ENCODE measurements at regions not wholly inside any gene's neighbourhood (a gene's known extent, or its start where the extent isn't known, plus 50 kb on each side); places are given as distances from the start of the nearest gene placed in this dataset.
"Not testable (repeated sequence)": the region's sequence is repeated elsewhere in the genome, so short reads cannot be mapped to it uniquely, and the experiment has no call there.

DNA sequence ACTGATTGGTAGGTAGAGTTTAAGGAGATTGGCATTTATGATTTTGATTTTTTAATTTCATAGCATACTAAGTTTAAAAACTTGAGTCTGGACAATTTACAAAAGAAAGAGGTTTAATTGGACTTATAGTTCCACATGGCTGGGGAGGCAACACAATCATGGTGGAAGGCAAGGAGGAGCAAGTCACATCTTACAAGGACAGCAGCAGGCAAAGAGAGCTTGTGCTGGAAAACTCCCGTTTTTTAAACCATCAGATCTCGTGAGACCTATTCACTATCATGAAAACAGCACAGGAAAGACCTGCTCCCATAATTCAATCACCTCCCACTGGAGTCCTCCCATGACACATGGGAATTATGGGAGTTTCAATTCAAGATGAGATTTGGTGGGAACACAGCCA is 630.9 kb upstream of the NR2F2 start:
- no peak for DNase-seq (ENCODE audit: insufficient read length, low spot score)
- no peak for TF ChIP-seq POLR2A (IDR thresholded peaks at IDR 0.05; ENCODE audit: low read depth, low read length)
- FAIRE-seq, result no peak

DNA sequence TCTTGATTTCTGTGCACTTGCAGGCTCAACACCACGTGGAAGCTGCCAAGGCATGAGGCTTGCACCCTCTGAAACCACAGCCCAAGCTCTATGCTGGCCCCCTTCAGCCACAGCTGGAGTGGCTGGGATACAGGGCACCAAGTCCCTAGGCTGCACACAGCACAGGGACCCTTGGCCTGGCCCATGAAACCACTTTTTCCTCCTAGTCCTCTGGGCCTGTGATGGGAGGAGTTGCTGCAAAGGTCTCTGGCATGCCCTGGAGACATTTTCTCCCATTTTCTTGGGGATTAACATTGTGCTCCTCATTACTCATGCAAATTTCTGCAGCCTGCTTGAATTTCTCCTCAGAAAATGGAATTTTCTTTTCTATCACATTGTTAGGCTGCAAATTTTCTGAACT is 629.8 kb upstream of the NR2F2 start:
- FAIRE-seq; DNase-seq (ENCODE audit: insufficient read length, low spot score): not testable (repeated sequence)

DNA sequence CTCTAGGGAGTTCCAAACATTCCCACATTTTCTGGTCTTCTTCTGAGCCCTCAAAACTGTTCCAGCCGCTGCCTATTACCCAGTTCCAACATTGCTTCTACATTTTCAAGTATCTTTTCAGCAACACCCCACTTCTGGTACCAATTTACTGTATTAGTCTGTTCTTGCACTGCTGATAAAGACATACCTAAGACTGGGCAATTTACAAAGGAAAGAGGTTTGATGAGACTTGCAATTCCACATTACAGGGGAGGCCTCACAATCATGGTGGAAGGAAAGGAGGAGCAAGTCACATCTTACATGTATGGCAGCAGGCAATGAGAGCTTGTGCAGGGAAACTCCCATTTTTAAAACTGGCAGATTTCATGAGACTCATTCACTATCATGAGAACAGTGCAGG is 629.1 kb upstream of the NR2F2 start:
- FAIRE-seq, result no peak
- no peak for DNase-seq (ENCODE audit: insufficient read length, low spot score)
- TF ChIP-seq POLR2A (IDR thresholded peaks at IDR 0.05; ENCODE audit: low read depth, low read length), result no peak

DNA sequence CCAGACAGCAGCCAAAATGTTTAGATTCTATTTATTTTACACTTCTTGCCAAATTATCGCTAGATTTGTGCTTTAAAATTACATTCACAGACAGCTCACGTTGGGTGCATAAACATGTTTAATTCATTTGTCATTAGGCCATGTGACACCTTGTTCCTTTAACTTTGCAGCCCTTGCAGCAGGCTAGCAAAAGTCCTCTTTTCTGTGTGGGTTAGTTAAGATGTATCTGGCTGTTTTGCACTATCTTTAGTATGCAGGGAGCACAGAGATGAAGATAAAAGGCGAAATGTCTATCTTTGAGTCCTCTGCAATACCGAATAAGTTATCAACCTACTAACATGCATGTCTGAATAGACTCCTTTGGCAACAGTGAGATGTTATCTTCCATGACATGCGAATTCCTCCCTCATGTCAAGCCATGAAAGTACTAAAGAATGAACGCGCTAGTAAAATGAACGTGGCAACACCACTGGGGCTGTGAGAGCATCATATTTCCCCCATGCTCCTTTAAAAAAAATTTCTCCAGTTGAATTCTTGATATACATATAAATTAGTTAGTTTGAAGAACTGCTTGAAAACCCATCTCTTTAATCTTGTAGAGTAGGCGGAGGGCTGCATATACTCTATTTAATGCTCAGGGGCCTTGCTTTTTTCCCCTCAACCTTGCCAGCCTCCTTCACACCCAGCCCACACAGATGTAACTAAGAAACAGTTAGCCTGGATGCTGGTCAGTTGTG is 620.4 kb upstream of the NR2F2 start:
- FAIRE-seq (no peak), DNase-seq (ENCODE audit: insufficient read length, low spot score) (no peak)
- TF ChIP-seq POLR2A (IDR thresholded peaks at IDR 0.05; ENCODE audit: low read depth, low read length), result no peak

DNA sequence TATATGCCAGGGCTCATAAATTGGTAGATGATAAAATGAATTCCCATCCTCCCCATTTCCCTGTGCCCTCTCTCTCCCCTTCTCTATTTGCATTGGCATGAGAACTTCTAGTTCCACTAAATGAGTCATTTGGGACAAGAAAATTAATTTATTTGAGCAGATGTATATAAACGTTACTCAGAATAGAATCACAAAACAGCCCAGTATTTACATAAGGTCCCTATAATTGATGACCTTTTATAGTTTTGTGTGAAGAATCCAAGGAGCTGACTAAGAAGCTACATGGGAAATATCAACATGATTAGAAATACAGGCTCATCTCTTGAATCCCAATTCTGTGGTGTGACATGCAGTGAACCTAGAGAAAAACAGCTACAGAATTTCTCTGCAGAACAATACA is 617.7 kb upstream of the NR2F2 start:
- no peak for DNase-seq (ENCODE audit: insufficient read length, low spot score)
- FAIRE-seq, result no peak
- TF ChIP-seq POLR2A (IDR thresholded peaks at IDR 0.05; ENCODE audit: low read depth, low read length), result no peak

DNA sequence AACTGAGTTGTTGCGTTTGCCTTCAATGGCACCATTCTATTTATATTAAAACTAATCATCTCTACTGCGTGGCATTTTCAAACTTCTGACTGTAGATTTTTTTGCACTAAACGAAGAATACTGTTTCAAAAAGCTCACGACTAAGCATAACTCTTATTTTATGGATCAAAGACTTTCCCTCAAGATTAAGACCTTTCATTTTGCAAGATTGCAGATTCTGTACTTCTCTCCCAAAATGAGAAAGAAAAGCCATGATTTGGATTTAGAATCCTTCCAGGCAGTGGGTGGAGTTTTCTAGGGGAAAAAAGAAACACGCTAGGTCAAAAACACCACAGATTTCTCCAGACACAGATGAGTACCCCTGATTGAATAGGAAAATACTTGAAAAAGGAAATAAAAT is 617.2 kb upstream of the NR2F2 start:
- TF ChIP-seq POLR2A (IDR thresholded peaks at IDR 0.05; ENCODE audit: low read depth, low read length), result no peak
- FAIRE-seq (no peak), DNase-seq (ENCODE audit: insufficient read length, low spot score) (no peak)

DNA sequence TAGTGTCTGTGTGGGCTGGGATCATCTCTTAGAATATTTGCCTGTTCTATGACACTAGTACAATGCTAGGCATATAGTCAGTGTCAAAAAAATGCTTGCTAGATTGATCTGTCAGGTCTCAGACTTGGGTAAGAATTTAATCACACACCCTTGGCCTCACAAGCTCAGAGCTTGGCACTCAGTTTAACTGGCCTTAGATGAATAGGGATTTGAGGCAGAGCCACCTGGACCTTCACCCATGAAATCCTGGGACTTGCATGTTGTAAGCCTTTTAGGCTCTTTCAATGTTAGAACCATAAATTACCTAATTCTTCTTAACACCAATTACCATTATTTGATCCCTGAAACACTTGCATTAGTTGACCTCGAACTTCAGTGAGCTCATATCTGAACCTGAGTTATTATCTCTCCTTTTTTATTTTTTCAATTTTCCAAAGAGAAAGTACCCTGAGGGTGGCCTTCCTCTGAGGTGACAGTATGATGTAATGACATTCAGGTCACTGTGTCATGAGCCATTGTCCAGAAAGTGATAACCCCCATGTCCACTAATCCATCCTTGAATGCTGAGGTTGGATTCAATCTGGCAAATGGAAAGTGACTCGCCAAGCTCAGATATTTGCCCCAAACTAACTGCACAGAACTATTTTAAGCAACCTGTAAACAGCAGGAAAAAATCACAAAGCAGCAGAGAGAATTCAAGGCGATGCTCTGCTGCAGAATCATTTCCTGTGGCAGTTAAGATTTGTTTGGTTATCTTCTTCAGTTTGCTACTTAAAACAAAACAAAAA is 615.2 kb upstream of the NR2F2 start:
- TF ChIP-seq POLR2A (IDR thresholded peaks at IDR 0.05; ENCODE audit: low read depth, low read length), result no peak
- DNase-seq (ENCODE audit: insufficient read length, low spot score) (no peak), FAIRE-seq (no peak)

DNA sequence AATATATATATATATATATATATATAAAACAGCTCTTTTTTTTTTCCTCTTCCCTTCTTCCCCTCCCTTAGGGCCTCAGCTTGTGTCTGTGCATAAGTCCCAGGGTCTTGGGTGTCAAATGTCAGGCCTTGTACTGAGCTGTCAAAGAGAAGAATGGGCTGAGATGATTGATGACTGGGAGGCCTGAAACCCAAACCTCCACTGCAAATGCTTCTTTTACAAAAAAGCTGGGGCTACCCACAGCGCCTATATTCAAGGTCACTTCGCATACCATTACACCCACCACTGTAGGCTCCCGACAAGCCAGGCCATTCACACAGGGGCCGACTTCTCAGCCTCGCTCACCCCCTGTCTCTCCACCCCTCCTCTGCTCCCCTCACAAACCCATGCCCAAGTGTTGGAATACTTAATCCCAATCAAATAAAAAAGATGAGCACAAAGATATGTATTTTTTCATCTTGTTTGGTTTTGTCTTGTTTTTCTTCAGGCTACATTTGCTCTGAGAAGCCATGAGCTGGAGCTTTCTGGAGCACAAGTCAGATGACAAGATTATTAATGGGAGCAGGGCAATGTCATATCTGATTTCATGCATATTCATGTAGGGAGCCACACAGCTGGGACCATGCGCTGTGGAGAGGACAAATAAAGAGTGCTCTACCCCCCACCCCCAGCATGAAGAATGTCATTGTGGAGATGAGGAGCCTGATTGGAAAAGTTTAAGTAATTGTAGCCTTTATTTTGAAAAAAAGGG is 614.4 kb upstream of the NR2F2 start:
- no peak for FAIRE-seq
- no peak for TF ChIP-seq POLR2A (IDR thresholded peaks at IDR 0.05; ENCODE audit: low read depth, low read length)
- DNase-seq (ENCODE audit: insufficient read length, low spot score), result no peak

DNA sequence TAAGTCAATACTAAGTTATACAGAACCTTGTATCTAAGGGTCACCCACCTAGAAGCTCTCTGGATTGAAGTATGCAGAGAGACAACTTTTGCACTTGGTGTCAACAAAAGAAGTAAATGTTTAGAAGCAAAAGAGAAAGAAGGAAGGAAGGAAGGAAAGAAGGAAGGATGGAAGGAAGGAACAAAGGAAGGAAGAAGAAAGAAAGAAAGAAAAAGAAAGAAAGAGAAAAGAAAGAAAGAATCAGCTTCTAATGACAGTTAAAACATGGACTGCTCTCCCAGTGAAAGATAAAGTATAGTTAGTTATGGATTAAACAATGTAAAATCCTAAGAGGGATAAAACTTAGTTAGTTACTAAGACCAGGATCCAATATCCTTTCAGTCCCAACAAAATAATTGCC is 613.8 kb upstream of the NR2F2 start:
- FAIRE-seq (no peak), DNase-seq (ENCODE audit: insufficient read length, low spot score) (no peak)
- TF ChIP-seq POLR2A (IDR thresholded peaks at IDR 0.05; ENCODE audit: low read depth, low read length), result no peak

DNA sequence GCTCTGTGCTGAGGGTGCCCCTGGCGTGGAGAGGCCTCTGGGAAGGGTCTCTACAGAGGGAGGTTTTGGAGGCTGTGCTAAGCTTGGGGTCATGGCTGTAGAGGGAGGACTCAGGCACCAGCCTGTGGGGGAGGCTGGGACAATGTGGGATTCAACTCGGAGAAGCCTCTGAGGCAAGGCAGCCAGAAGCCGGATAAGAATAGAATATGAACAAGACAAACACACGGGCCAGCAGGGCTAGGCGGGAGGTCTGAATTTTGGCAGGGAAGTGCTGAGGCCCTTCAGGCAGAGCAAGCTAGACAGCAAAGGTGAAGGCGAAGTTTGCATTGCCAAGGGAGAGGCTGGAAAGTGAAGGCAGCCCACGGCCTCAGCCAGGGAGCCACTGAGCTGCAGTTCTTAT is 612.1 kb upstream of the NR2F2 start:
- no peak for DNase-seq (ENCODE audit: insufficient read length, low spot score)
- no peak for TF ChIP-seq POLR2A (IDR thresholded peaks at IDR 0.05; ENCODE audit: low read depth, low read length)
- no peak for FAIRE-seq

DNA sequence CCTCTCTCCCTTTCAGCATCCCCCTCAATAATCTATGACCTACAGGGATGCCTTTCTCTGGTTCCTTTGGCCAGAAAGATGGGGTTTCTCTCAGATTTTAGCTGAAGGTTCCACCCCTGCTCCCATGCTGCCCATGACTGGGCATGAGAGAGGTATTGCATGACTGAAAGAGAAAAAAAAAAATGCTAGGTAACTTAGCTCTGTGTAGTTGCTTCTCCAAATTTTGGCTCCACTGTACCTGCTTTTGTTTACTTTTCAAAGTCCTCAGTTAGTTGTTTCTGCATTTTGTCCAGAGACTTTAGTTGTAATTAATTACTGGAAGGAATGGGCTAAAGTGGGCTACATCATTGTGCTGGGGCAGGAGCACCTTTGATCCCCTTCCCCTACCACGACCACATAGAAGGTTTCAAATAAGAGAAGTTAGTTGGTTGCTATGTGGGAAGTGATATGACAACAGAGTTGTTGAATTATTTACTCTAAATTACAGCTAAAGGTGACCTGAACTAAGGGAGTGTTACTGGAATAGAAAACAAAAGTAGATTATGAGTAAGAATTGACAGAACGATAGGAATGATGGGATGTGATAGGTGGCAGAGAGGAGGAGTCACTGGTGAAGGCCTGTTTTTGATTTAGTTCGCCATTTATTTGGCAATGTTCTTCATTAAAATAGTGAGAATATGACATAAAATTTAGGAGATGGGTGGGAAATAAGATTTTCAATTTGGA is 605.4 kb upstream of the NR2F2 start:
- DNase-seq (ENCODE audit: insufficient read length, low spot score), result no peak
- no peak for TF ChIP-seq POLR2A (IDR thresholded peaks at IDR 0.05; ENCODE audit: low read depth, low read length)
- no peak for FAIRE-seq

DNA sequence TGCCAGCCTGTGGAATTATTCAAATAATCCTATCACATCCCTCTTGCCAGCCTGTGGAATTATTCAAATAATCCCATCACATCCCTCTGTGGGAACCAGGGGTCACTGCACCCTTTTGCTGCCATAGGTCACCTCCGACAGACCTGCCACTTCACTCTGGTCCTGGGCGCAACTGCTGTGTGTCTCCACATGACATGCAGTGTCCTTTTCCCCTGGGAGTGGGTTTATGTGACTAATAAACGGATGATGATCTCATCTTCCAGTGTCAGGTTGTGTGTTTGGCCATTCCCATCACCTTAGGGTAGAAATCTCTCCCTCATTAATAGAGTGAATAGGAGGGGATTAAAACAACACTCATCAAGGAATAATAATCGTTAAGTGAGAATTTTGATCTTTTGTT is 603.6 kb upstream of the NR2F2 start:
- no peak for TF ChIP-seq POLR2A (IDR thresholded peaks at IDR 0.05; ENCODE audit: low read depth, low read length)

DNA sequence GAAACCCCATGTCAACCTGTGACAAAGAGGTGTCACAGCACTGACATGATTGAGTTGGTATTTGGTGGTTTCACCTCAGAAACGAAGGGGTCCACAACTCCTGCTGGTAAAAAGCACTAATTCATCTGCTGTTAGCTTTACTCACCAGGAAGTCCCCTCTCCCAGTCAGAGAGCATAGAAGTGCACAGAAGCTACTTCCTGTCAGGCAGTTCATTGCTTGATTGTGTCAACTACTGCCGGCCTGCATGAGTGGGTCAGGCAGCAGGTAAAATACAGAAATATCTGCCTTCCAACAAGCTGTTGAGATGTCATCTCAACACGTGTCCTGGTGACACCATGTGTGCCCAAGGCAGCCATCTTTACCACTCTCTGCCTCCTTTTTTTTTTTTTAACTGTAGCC is 596.6 kb upstream of the NR2F2 start:
- TF ChIP-seq POLR2A (IDR thresholded peaks at IDR 0.05; ENCODE audit: low read depth, low read length), result no peak
- no peak for FAIRE-seq
- no peak for DNase-seq (ENCODE audit: insufficient read length, low spot score)

More for the DNA sequence above, 603.6 kb upstream of the NR2F2 start:
- no peak for DNase-seq (ENCODE audit: insufficient read length, low spot score)
- no peak for FAIRE-seq
